ENCODE measurements at regions not wholly inside any gene's neighbourhood (a gene's known extent, or its start where the extent isn't known, plus 50 kb on each side); places are given as distances from the start of the nearest gene placed in this dataset.
"Not testable (repeated sequence)": the region's sequence is repeated elsewhere in the genome, so short reads cannot be mapped to it uniquely, and the experiment has no call there.

DNA sequence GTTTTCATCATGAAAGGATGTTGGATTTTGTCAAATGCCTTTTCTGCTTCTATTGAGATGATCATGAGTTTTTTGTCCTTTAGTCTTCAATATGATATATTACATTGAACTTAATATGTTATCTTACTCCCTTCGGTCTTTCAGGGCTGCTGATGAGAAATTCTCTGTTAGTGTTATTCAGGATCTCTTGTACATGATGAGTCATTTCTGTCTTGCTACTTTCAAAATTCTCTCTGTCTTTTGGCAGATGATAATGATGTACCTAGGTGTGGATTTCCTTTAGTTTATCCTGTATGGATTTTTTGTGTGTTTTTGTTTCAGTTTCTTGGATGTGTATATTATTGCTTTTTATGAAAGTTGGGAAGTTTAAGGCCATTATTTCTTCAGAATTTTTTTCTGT lies 320.9 kb upstream of the NPSR1 start:
- DNase-seq = no peak

DNA sequence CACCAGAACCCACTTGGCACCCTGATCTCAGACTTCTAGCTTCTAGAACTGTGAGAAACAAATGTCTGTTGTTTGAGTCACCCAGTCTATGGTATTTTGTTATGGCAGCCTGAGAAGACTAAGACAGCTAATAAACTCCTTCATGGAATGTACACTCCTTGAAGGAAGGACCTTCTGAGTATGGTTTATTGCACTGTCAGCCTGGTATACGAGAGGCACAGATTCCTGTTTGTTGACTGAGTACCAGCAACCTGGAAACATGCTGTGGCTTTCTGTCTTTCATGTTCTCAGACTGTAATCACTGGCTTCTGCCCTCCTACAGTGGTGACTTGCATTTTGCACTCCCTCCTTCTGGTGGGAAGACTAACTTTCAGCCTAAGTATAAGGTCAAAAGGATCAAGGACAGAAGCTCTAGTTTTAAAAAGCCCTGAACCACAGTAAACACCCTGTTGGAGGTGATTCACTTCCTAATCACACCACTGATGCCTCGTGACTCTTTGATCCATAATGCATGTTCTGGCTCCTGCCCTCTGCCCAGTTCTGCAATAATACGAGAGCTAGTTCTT lies 319.0 kb upstream of the NPSR1 start:
- no peak for DNase-seq

DNA sequence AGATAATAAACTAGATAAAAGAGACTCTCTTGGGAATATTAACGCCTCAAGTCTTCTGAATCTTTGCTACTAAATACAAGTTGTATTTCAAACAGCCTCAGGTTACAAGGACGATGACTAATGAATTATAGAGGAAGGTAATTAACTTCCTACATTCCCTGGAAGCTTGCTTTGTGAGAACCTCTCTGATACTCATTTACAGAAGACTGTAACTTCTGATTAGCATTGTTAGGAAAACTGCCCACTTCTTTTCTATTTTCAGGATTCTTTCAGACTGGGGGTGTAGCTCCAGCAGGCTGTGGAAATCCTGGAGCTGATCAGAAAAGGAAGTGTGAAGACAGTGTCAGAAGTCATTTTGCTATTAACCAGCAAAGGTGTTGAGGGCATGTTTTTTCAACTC lies 316.7 kb upstream of the NPSR1 start:
- DNase-seq = no peak

DNA sequence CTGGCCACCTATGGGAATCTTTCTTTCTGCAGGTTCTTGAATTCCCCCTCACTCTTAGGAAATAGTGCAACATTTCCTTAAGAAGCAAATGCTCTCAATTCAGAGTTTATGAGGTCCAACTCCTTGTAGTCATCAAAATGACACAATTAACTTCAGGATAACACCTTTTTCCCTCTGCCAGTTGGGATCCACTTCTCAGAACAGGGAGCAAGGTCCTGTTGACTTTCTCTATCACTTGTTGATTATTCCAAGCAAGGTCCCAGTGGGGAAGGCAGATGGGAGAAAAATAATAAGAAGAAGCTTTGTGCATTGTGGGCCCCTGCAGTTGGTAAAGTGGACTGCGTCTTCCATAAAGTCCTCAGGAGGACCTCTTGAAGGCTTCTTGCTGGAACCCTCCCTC lies 315.6 kb upstream of the NPSR1 start:
- DNase-seq = no peak

DNA sequence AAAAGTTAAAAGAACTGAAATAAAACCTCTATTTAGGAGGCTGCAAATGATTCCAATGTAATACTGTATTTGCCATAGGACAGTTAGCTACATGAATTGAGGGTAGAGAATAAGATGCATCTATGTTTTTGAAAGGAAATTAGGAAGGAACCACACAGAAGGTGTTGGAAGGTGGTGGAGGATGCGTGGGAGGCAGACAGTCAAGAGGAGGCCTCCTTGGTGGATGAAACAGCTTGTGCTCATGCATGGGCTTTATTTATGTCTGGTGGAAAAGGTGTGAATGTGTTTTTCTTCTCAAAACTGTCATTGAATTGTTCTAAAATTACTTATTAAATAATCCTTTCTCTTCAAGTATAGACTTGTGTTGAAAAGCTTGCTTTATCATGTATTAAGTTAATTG lies 314.4 kb upstream of the NPSR1 start:
- DNase-seq = no peak

DNA sequence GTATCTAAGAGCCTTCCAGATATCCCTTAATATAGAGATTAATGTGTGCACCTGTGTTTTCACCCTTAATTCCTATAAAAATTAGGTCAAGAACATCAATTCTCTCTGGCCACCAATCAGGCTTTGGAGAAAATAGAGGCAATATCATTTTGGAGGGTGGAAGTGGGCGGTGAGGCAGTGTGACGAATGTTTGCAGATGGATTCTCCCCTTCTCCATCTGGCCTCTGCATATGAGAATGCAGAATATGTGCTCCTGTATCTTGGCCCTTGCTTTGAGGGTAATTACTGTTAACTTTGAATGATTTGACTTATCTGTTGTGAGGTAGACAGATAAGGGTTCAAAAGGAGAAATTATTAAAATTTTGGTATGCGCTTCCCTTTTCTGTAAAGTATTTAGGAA lies 304.0 kb upstream of the NPSR1 start:
- no peak for DNase-seq

DNA sequence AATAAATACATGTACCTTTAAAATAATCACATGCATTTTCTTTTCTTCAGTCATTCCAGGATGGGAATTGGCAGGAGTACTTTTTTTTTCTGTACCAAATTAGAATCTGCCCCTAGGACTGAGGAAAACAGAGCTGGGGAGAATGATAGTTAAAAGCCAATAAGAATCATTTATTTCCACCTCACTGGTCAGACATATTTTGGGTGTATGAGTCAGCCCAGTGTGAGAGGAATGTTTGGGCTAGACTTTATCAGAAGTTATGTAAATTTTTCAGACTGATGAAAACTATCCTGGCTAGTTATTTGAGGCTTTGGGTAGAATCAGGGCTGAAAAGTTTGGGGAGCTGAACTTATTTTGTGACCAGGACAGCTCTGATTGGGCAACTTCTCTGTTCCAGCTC lies 303.1 kb upstream of the NPSR1 start:
- DNase-seq = no peak

DNA sequence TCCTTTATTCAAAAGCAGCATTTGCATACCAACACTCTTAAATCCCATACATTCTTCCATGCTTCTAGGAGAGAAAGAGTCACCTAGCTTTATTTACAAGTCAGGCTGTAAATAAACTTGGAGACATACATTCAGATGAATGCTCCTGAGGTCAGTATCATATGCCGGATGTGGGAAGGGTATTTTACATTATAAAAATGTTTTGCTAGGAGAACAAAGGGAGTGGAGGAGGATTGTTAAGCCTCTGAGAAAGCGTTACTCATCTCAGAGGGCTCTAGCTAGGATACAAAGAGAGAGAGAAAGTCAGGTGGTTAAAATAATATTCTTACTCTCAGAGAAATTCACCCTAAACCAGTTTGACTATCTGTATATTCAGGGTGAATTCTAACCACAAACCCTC lies 300.9 kb upstream of the NPSR1 start:
- no peak for DNase-seq

DNA sequence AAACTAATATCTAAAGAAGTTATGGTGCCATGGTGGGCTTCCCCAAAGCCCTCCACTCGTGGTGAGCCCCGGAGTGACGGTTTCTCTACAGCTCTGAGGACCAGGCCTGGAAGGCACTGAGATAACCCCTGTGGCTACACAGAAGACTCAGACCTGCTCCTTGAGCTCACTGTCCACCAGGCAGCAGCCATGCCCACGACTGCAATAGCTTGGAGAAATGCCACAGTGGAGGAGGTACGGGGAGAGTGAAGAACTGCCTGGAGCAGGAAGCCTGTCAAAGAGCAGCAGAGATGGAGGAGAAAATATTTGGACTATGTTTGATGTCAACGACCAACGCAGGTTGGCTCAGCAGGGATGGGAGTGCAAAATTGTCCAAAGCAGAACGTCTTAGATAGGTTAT lies 300.1 kb upstream of the NPSR1 start:
- no peak for DNase-seq

DNA sequence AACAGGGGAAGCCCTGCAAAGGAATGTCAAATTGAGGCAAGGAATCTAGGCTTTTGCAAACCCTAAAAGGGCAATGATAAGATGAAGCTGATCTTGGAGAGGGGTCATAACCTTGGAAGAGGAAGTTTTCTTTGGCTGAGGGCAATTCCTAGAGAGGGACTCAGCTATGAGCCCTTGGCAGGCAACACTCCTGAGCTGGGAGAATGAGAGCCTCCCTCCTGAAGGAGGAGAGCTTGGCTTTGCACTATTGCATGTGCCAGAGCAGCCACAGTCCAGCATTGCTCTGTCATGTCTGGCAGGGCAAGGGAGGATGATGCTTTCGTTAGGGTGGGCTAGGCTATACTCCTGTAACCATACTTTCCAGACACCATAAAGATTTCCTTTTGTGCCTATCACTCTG lies 299.4 kb upstream of the NPSR1 start:
- DNase-seq = not testable (repeated sequence)

DNA sequence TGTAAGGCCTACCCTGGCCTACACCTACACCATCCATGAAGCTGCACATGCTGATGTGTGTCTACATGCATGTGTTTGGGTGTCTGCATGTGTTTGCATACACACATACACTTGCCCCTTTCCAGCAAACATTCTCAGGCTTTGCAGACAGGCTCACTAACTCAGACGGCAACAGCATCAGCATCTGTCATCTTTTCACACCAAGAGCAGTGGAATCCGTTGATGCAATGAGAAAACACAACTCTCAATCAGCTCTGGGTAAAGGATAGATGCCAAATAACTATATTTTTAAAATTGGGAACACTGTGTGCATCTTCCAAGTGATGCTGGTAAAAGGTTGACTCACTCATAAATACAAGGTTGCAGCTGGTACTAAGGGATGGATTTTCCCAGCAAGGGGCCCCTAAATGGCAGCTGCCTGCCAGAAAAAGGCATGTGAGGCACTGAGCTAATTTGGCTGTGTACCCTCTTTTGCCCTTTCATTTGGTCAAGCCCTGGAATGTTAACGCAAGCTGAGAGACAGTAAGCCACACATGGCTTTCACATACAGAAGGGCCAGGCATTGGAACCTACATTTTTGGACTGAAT lies 296.3 kb upstream of the NPSR1 start:
- peak; percentile 28 for DNase-seq

DNA sequence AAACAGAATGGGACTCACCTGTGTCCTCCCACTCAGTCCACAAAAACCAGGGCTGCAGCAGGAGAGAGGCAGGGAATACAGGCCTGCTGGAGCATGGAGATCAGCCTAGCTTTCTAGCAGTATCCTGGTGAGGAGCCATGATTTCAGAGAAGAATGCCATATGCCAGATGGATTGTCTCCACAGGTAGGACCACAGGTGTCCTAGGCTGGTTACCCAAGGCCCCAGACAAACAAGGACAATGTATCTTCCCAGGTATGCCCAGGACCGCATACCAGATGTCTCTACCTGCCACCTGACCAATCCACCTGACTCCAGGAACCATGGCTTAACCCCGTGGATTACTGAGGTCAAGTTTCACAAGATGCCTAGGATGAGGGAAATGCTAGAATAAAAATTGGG lies 295.4 kb upstream of the NPSR1 start:
- DNase-seq = no peak

DNA sequence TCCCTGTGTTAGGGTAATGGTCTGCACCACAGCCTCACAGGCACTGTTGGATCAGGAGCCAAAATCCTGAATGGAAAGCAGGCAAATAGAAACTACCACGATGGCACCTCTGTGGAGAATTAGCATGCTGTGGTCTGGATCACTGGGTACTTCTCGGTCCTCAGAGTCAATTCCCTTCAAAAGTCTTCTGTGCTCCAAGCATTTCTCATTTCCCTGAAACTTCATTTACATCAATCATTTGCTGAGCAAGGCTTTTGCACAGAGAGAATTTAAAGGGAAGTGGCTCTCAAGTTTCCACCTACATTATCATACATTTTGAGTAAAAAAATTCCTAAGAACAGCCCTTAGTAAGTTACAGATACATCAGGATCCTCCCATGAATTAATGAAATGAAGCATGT lies 293.9 kb upstream of the NPSR1 start:
- DNase-seq = no peak

DNA sequence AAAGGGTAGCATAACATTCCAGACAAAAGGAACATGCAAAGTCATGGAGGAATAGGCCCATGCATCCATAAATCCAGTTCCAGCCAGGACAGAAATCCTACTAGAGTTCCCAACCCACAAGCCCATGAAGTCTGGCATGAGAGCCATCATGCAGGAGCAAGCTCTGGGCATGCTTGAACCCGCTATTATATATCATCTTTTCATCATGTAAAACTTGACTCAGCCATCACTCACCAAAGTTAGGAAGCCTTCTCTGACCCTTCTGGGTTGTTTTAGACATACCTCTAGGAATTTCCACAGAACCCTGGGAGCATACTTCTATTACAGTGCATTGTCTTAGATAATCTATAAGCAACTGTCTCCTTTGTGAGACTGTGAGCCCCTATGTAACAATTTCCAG lies 293.0 kb upstream of the NPSR1 start:
- no peak for DNase-seq

DNA sequence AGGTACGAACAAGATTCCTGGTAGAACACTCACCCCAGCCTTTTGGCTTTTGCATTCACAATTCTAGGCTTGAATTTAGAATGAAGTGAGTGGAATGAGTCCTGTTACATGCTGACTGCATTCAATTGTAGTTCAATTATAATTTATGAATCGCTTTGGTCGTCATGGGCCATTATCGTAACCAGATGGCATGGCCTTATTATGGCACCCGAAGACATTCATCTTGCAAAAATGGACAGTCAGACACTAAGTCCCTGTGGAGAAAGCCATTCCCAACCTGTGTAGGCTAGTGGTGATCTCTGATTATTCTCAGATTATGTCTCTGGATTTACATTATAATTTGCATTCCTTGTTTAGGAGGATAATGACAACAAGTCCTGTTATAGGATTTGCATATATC lies 292.4 kb upstream of the NPSR1 start:
- DNase-seq = no peak

DNA sequence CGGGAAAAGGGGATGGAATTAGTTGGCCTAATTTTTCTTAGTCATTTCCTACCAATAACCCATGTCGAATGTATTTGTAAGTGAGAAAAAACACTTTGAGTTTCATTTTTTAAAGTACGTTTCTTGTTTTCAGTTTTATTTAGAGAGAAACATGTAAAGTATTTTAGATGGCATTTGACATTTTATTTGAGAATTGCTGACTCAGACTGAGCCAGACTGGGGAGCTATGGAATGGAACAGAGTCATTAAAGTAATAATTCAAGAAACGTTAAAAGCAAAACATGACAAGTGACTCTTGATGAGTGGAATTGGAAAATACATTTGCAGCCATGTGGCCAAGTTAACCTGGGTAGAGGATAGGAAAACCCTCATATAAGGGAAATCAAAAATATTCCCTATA lies 286.1 kb upstream of the NPSR1 start:
- no peak for DNase-seq

DNA sequence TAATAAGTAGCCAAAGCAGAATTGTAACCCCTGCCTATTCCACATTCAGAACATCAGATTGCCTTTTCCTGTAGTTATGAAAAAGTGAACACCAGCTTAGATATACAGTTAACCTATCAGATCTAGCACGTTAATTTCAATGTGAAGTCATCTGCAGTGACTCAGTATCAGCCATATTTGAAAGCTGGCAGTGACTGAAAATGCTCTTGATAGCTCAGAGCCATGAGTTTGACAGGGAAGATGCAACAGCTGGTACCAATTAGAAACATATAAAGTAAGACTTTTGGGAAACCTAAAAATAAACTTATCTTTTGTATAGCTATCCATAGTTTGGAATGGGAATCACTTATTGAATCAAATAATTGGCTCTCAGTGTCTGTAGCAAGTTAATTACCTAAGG lies 284.1 kb upstream of the NPSR1 start:
- DNase-seq = no peak

DNA sequence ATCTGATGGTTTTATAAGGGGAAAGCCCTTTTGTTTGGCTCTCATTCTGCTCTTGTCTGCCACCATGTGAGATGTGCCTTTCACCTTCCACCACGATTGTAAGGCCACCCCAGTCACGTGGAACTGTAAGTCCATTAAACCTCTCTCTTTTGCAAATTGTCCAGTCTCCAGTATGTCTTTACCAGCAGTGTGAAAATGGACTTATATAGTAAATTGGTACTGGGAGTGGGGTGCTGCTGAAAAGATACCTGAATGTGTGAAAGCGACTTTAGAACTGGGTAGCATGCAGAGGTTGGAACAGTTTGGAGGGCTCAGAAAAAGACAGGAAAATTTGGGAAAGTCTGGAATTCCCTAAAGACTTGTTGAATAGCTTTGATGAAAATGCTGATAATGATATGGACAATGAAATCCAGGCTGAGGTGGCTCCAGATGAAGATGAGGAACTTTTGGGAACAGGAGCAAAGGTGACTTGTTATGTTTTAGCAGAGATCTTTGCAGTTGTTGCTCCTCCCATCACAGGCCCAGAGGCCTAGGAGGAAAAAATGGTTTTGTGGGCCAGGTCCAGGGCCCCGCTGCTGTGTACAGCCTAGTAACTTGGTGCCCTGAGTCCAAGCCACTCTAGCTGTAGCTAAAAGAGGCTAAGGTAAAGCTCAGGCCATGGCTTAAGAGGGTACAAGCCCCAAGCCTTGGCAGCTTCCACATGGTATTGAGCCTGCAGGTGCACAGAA lies 275.7 kb upstream of the NPSR1 start:
- no peak for DNase-seq

DNA sequence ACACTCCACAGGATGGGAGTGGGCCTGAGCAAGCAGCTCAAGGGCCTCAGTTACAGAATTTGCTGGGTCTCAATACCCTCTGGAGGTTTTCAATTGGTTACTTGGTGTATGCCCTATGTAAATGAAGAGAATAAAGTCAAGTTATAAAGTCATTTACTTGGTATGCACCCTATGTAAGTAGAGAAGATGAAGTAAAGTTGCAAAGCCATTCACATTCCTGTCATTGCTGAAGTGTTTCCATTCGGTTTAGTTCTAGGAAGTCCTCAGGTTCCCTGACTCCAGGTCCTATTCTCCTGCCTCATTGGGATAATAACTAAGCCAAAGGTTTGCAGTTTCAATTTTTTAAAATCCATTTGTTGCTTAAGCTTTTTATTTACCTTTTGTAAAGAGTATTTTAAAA lies 272.6 kb upstream of the NPSR1 start:
- no peak for DNase-seq

DNA sequence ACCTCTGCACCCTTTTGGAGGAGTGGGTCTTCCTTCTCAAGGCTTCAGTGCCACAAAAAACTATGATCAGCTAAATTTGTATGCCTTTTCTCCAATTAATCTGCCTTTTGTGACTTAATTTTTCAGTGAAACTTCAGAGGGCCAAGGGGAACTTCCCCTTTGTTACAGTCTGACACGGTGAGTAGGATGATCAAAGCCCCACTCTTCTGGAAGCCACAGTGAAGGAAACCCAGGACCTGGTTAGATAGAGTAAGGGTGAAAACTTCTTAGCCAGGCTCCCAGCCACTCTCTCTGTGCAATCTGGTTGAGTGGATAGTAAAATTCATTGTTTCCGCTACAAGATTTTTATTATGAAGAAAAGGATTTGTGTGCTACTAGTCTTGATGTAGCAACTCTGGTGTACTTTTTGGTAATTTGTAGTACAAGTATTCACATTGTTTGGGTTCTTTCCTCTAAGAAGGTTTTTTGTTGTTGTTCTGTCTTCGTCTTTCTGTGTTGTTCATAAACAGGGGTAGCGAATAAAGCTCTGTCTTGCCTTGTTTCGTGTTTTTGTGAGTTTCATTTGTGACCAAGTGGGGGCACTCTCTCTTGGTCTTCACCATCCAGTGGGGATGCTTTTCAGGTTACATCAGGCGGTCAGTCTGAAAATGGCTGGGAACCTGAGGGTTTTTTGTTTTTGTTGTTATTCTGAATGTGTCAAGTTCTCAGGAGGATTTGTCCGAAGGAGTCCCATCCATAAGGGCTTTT lies 268.5 kb upstream of the NPSR1 start:
- no peak for DNase-seq

DNA sequence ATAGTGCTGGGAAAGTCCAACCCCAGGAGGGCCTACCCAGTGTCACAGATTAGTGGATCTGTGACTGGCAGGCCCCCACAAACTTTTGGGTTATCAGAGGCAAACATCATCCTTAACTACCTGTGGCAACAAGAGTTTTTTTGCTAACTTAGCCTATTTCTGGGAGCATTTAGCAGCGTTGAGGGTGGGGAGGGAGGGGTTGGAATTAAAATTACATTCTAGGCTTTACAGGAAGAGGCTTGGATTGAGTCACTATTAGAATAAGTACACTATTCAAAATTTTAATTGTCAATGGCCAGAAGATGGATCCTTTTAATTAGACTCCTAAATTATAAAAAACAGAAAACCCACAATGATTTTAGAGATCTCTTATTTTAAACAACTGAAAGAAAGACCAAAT lies 267.9 kb upstream of the NPSR1 start:
- DNase-seq = no peak

DNA sequence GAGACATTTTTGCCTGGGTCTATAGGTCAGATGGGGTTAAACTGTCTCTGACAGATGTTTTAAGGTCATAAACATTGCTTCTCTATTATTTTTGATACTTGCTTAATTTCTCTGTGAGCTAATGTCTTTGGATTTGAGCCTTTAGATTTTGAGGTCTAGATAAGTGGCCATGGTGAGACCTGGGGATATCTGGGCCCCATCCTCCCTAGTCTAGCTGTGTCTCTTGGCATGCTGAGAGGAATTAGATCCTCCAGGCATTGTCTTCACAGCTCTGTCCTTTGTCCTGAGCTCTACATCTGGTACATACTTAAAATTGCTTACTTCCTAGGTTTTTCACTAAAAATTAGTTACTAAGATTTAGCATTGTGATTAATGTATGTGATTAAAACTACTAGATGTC lies 265.0 kb upstream of the NPSR1 start:
- DNase-seq = no peak

DNA sequence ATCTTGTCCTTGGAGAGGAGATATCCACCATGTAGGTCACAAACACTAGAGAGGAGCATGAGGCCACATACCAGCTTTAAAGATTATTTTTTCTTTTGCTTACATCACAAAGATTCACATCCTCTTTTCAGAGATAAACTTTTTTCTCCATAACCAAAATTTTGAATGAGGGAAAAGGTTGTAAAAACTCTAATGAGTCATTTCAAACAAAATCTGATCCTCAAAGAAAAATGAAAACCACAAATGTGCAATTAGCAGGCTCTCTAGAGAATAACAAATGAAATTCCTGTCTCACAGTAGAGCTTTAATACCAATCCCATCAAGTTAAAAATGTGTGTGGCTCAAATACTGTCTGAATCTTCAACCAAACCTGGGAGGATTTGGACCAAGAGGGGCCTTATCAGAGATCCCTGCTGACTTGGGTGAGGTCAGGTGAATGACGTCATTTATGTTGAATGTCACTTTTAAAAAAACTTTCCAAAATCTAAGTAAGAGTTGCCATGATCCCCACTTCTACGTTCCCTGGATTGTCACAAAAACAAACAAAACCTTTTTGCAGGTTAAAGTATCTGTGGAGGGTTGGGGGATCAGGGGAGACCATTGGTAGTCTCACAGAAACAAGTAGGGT lies 261.5 kb upstream of the NPSR1 start:
- DNase-seq = no peak

DNA sequence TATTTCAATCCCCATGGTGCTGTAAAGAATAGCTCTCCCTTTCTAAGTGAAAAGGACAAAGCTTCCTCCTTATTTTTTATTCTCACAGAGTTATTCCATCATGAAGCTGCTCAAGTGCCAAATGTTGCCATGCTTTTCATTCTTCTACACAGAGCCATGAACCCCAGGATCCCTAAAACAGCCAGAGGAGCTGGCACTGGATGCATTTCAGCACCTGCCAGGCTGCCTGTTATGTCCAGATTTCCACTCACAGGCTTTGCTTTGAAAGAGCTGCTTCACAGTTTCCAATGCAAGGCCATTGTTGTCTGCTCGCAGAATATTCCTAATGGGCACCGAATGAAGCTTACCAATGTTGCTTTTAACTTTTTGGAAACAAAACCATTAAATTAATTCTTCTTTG lies 256.2 kb upstream of the NPSR1 start:
- DNase-seq = no peak

All from left hindlimb (tissue), 1 donor.